IMR-90 (cell line): ENCODE measurements at regions not wholly inside any gene's neighbourhood (a gene's known extent, or its start where the extent isn't known, plus 50 kb on each side); places are given as distances from the start of the nearest gene placed in this dataset.

Experiments
- ATAC-seq: fragments of 200-7000 bp; cut with Tn5 transposase; 2 replicates; pipeline ENCODE4 v1.9.1; 2020; ENCODE audit warnings: low read depth, mild to moderate bottlenecking, moderate library complexity
- BruUV-seq: library from RNA; stranded (reverse); fragments of 400-500 nt; replicated peaks from 2 replicates; lab custom pipeline; 2021; lab: Mats Ljungman, UMichigan
- CTCF ChIA-PET: fragments of 300-600 bp; formaldehyde crosslinking; extraction: SDS; loops from one replicate; lab custom pipeline; 2021; ENCODE audit warnings: antibody characterized with exemption; lab: Yijun Ruan, JAX
- POLR2A ChIA-PET: fragments of 300-600 bp; sonication (Branson Sonifier 250); formaldehyde crosslinking; loops from one replicate; lab custom pipeline; 2022; ENCODE audit warnings: antibody characterized with exemption; ENCODE audit not compliant: unreplicated experiment; lab: Charles Lee
- DNase-seq: peaks from one replicate; pipeline ENCODE4 v3.0.0; 2013
- H2AFZ ChIP-seq: replicated peaks from 2 replicates; pipeline ENCODE3; 2013; ENCODE audit warnings: low read length, mild to moderate bottlenecking; ENCODE audit not compliant: poor library complexity
- H2AK5ac ChIP-seq: 2 replicates; pipeline ENCODE4 v1.6.1; 2013; ENCODE audit warnings: low read depth, low read length, inconsistent platforms
- H2AK9ac ChIP-seq: replicated peaks from 2 replicates; pipeline ENCODE3; 2013; ENCODE audit warnings: mild to moderate bottlenecking, low read depth, low read length, moderate library complexity; ENCODE audit not compliant: poor library complexity
- H2BK120ac ChIP-seq: 2 replicates; pipeline ENCODE4 v1.6.1; 2013; ENCODE audit warnings: low read depth, low read length, inconsistent platforms
- H2BK15ac ChIP-seq: 3 replicates; pipeline ENCODE4 v1.6.1; 2013; ENCODE audit warnings: low read depth, low read length, inconsistent platforms
- H2BK20ac ChIP-seq: 2 replicates; pipeline ENCODE4 v1.6.1; 2013; ENCODE audit warnings: low read depth, mild to moderate bottlenecking, inconsistent platforms, low read length, moderate library complexity
- H2BK5ac ChIP-seq: 2 replicates; pipeline ENCODE4 v1.6.1; 2013; ENCODE audit warnings: mild to moderate bottlenecking, low read depth, low read length, inconsistent platforms; ENCODE audit not compliant: poor library complexity, severe bottlenecking
- H3K14ac ChIP-seq: replicated peaks from 2 replicates; pipeline ENCODE4 v1.6.1; 2013; ENCODE audit warnings: low read depth, low read length, inconsistent platforms
- H3K18ac ChIP-seq: 2 replicates; pipeline ENCODE4 v1.6.1; 2013; ENCODE audit warnings: low read depth, low read length, control low read depth
- H3K23ac ChIP-seq: 2 replicates; pipeline ENCODE4 v1.6.1; 2013; ENCODE audit warnings: low read depth, low read length, inconsistent platforms
- H3K27ac ChIP-seq: 2 replicates; pipeline ENCODE4 v1.5.1; 2013; ENCODE audit warnings: mild to moderate bottlenecking, control low read depth, low read length; ENCODE audit not compliant: insufficient read depth
- H3K27me3 ChIP-seq: 2 replicates; pipeline ENCODE4 v1.6.1; 2013; ENCODE audit warnings: low read length; ENCODE audit not compliant: control insufficient read depth, insufficient read depth
- H3K36me3 ChIP-seq: 2 replicates; pipeline ENCODE4 v1.6.1; 2013; ENCODE audit warnings: low read length, mixed read lengths; ENCODE audit not compliant: control insufficient read depth, insufficient read depth
- H3K4ac ChIP-seq: 2 replicates; pipeline ENCODE4 v1.6.1; 2013; ENCODE audit warnings: low read depth, low read length, inconsistent platforms
- H3K4me1 ChIP-seq: 2 replicates; pipeline ENCODE4 v1.6.1; 2013; ENCODE audit warnings: low read length, mixed read lengths; ENCODE audit not compliant: control insufficient read depth, insufficient read depth
- H3K4me2 ChIP-seq: 2 replicates; pipeline ENCODE4 v1.6.1; 2013; ENCODE audit warnings: low read depth, mild to moderate bottlenecking, control low read depth, low read length, moderate library complexity
- H3K4me3 ChIP-seq: 2 replicates; pipeline ENCODE4 v1.5.1; 2013; ENCODE audit warnings: low read depth, mild to moderate bottlenecking, control low read depth, low read length, moderate library complexity; ENCODE audit not compliant: insufficient read depth
- H3K56ac ChIP-seq: 2 replicates; pipeline ENCODE4 v1.6.1; 2013; ENCODE audit warnings: low read length, inconsistent platforms; ENCODE audit not compliant: insufficient read depth; ENCODE audit errors: extremely low read depth
- H3K79me1 ChIP-seq, 2 experiments: 2 replicates each; pipeline ENCODE4 v1.6.1; 2013; ENCODE audit warnings: low read length in 2 of 2, inconsistent platforms in 1 of 2, low read depth in 1 of 2
- H3K9ac ChIP-seq: 2 replicates; pipeline ENCODE4 v1.6.1; 2013; ENCODE audit warnings: low read depth, low read length, control low read depth
- H3K9me1 ChIP-seq: 2 replicates; pipeline ENCODE4 v1.6.1; 2013; ENCODE audit warnings: low read length, inconsistent platforms; ENCODE audit not compliant: insufficient read depth
- H3K9me3 ChIP-seq: 2 replicates; pipeline ENCODE4 v1.6.1; 2013; ENCODE audit warnings: low read length; ENCODE audit not compliant: control insufficient read depth, insufficient read depth
- H4K20me1 ChIP-seq: 2 replicates; pipeline ENCODE4 v1.6.1; 2013; ENCODE audit warnings: low read length, inconsistent platforms; ENCODE audit not compliant: insufficient read depth
- H4K5ac ChIP-seq: 2 replicates; pipeline ENCODE4 v1.6.1; 2013; ENCODE audit warnings: mild to moderate bottlenecking, low read depth, low read length, control low read depth
- H4K8ac ChIP-seq, 2 experiments: 2 replicates each; pipeline ENCODE4 v1.6.1; 2013; ENCODE audit warnings: low read depth in 2 of 2, low read length in 2 of 2, control low read depth in 1 of 2, inconsistent platforms in 1 of 2
- H4K91ac ChIP-seq: 2 replicates; pipeline ENCODE4 v1.6.1; 2013; ENCODE audit warnings: low read depth, low read length, inconsistent platforms; ENCODE audit not compliant: insufficient read depth
- BHLHE40 ChIP-seq: fragments of 150-350 bp; IDR thresholded peaks from 2 replicates; pipeline ENCODE4 v1.6.1; 2016; ENCODE audit warnings: mild to moderate bottlenecking, low read depth, low read length
- CEBPB ChIP-seq: IDR thresholded peaks from 2 replicates; pipeline ENCODE4 v1.6.1; 2012; ENCODE audit warnings: low read depth, low read length, improper control_type of control experiment
- FOS ChIP-seq: fragments of 150-350 bp; IDR thresholded peaks from 2 replicates; pipeline ENCODE4 v1.6.1; 2016; ENCODE audit warnings: low read depth, low read length
- MAFK ChIP-seq: IDR thresholded peaks from 2 replicates; pipeline ENCODE4 v1.6.1; 2012; ENCODE audit warnings: low read depth, low read length, improper control_type of control experiment
- MAZ ChIP-seq: IDR thresholded peaks from 2 replicates; pipeline ENCODE4 v1.6.1; 2012; ENCODE audit warnings: low read depth, mild to moderate bottlenecking, low read length, improper control_type of control experiment, moderate library complexity, borderline replicate concordance
- POLR2A ChIP-seq: IDR thresholded peaks from 2 replicates; pipeline ENCODE4 v1.6.1; 2012; ENCODE audit warnings: mild to moderate bottlenecking, low read depth, low read length
- WGBS, 2 experiments: methylation state at CpG; one replicate each; pipeline versions ENCODE4 v1.1.5 to v1.1.7; 2013; ENCODE audit warnings: missing lambda C conversion rate in 2 of 2; ENCODE audit not compliant: insufficient read length in 1 of 2; ENCODE audit errors: extremely low coverage in 2 of 2; 5-methylcytosine and 5-hydroxymethylcytosine counted together
- dilution Hi-C: fragments of 300-500 bp; cut with HindIII; formaldehyde crosslinking; loops from one replicate; pipeline ENCODE4 v1.14.3; 2018; ENCODE audit warnings: low sequenced_read_pairs; ENCODE audit not compliant: unreplicated experiment
- in situ Hi-C: fragments of 300-500 bp; cut with MboI; formaldehyde crosslinking; loops from 3 replicates; pipeline ENCODE4 v1.14.3; 2019; ENCODE audit warnings: low sequenced_read_pairs, inconsistent platforms, mixed read lengths
- intact Hi-C: fragments of 100-400 bp; cut with micrococcal nuclease; formaldehyde crosslinking; loops from 2 replicates; pipeline ENCODE4 v1.10.0; 2022
- TF ChIP-seq, protein P1 (sequence below): fragments of 150-350 bp; IDR thresholded peaks from 2 replicates; pipeline ENCODE4 v1.6.1; 2017; ENCODE audit warnings: mild to moderate bottlenecking, antibody characterized with exemption, low read length, low read depth

DNA sequence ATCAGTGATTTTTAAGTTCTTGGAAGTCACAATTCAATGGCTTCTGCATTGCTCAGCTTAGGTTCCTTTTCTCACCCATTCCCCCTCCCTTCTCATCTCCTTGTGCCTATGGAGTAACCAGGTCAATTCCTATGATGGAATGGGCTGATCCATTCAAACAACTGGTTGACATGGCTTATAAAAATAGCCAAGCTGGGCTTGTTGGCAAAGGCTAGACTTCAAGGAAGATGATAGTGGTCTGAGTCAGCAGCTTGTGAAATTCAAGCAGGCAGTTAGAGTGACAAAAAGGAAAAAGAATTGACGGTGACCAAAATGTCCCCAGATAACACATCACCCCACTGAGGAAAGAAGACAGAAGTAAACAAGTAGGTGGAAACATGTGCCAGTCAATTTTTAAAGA, 119.9 kb upstream of the PCED1B start:
- no peaks in the 10 kb centered on the region for H4K20me1 ChIP-seq
- no peak overlapping the region for H2AK9ac ChIP-seq
- H3K23ac ChIP-seq, result no peak overlapping the region
- H3K4me2 ChIP-seq, result no peak overlapping the region
- intact Hi-C loops (no loop called here), dilution Hi-C loops (no loop called here), in situ Hi-C loops (no loop called here)
- POLR2A ChIA-PET, result no interaction called here
- H3K18ac ChIP-seq, result no peak overlapping the region
- H3K14ac ChIP-seq, result no peak overlapping the region
- peak; percentile 82 for ATAC-seq
- no peak overlapping the region for H3K27ac ChIP-seq
- TF ChIP-seq BHLHE40, result no peak
- TF ChIP-seq MAZ, result no peak
- peak; percentile 65; the same call in 1 of the 2 replicates for TF ChIP-seq MAFK
- TF ChIP-seq CEBPB, result peak; percentile 86
- TF ChIP-seq, protein P1, sequence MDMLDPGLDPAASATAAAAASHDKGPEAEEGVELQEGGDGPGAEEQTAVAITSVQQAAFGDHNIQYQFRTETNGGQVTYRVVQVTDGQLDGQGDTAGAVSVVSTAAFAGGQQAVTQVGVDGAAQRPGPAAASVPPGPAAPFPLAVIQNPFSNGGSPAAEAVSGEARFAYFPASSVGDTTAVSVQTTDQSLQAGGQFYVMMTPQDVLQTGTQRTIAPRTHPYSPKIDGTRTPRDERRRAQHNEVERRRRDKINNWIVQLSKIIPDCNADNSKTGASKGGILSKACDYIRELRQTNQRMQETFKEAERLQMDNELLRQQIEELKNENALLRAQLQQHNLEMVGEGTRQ, result no peak
- peak; percentile 58 for TF ChIP-seq FOS
- TF ChIP-seq POLR2A, result no peak
- peak; percentile 93 for DNase-seq
- no peak overlapping the region for H2AFZ ChIP-seq
- H3K56ac ChIP-seq, result no peak overlapping the region
- peaks cover 10% of the 10 kb centered on the region for H3K9me1 ChIP-seq
- H3K4ac ChIP-seq, result no peak overlapping the region
- no peaks in the 10 kb centered on the region for H3K27me3 ChIP-seq
- H3K4me3 ChIP-seq, result no peak overlapping the region
- H3K36me3 ChIP-seq, result no peaks in the 10 kb centered on the region
- no peak overlapping the region for H3K9ac ChIP-seq
- no peak overlapping the region for H2BK5ac ChIP-seq
- no peak overlapping the region for H4K8ac ChIP-seq
- H4K91ac ChIP-seq, result no peak overlapping the region
- no peak overlapping the region for H2BK15ac ChIP-seq
- H3K4me1 ChIP-seq, result peaks cover 7% of the 10 kb centered on the region
- no peak overlapping the region for H4K5ac ChIP-seq
- no peak overlapping the region for H2BK20ac ChIP-seq
- H2BK120ac ChIP-seq, result no peak overlapping the region; the same call in 1 of the 2 replicates
- no TSS peak for BruUV-seq
- H3K79me1 ChIP-seq, result no peaks in the 10 kb centered on the region
- CTCF ChIA-PET, result interaction anchor here (0.6 to 1.1 kb wide), 2 partner anchors 14 to 27 kb away, joined by 3 read pairs; no protein-coding TSS in a partner anchor
- H2AK5ac ChIP-seq, result no peak overlapping the region
- no peaks in the 10 kb centered on the region for H3K9me3 ChIP-seq
- no CpG with 5 or more reads among the region's 1 CpG for WGBS, 2 experiments
